Sigmoid colon (tissue), 4 donors: ENCODE measurements at regions not wholly inside any gene's neighbourhood (a gene's known extent, or its start where the extent isn't known, plus 50 kb on each side); places are given as distances from the start of the nearest gene placed in this dataset.
"Not testable (repeated sequence)": the region's sequence is repeated elsewhere in the genome, so short reads cannot be mapped to it uniquely, and the experiment has no call there.

Source experiments
- EP300 ChIP-seq, 4 donors: sonication (generic); formaldehyde crosslinking; IDR thresholded peaks; one replicate each; pipeline ENCODE4 v1.6.1; 2017; ENCODE audit warnings: antibody characterized with exemption in 4 of 4
- POLR2A ChIP-seq, 2 donors: fragments of 450-650 bp; IDR thresholded peaks; one replicate each; pipeline ENCODE4 v1.6.1; 2016; ENCODE audit warnings: antibody characterized with exemption in 2 of 2, mild to moderate bottlenecking in 2 of 2, moderate library complexity in 2 of 2
- POLR2AphosphoS5 ChIP-seq, 4 donors: sonication (generic); formaldehyde crosslinking; IDR thresholded peaks; one replicate each; pipeline ENCODE4 v1.6.1; 2017; ENCODE audit warnings: antibody characterized with exemption in 4 of 4
- TF ChIP-seq, protein P1 (sequence below), 4 experiments: fragments of 450-650 bp in 3 of 4; fragments of 200-600 bp in 1 of 4; IDR thresholded peaks; one replicate each; pipeline ENCODE4 v1.5.1; 2016 to 2019; ENCODE audit warnings: antibody characterized with exemption in 4 of 4, mild to moderate bottlenecking in 3 of 4, moderate library complexity in 2 of 4

DNA sequence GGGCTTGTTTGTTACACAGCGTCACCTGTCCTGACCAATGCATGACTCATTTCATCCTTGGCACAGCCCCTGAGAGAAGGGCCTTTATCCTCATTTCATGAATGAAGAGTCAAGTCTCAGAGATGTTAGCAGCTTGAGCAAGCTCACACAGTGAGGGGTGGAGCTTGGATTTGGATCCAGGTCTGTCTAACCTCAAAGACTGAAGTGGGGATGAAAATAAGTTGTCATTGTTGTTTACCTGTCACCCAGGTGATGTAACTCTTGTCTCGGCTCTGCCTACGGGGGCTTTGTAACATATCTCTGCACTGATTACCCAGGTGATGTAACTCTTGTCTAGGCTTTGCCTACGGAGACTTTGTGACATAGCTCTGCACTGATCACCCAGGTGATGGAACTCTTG is 4218.2 kb upstream of the OR11H1 start:
- TF ChIP-seq, protein P1, sequence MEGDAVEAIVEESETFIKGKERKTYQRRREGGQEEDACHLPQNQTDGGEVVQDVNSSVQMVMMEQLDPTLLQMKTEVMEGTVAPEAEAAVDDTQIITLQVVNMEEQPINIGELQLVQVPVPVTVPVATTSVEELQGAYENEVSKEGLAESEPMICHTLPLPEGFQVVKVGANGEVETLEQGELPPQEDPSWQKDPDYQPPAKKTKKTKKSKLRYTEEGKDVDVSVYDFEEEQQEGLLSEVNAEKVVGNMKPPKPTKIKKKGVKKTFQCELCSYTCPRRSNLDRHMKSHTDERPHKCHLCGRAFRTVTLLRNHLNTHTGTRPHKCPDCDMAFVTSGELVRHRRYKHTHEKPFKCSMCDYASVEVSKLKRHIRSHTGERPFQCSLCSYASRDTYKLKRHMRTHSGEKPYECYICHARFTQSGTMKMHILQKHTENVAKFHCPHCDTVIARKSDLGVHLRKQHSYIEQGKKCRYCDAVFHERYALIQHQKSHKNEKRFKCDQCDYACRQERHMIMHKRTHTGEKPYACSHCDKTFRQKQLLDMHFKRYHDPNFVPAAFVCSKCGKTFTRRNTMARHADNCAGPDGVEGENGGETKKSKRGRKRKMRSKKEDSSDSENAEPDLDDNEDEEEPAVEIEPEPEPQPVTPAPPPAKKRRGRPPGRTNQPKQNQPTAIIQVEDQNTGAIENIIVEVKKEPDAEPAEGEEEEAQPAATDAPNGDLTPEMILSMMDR (IDR thresholded peaks at IDR 0.05), result not testable (repeated sequence)
- TF ChIP-seq POLR2AphosphoS5, POLR2A, EP300 (IDR thresholded peaks at IDR 0.05): not testable (repeated sequence)
